ENCODE measurements at regions not wholly inside any gene's neighbourhood (a gene's known extent, or its start where the extent isn't known, plus 50 kb on each side); places are given as distances from the start of the nearest gene placed in this dataset.

- H2AFZ ChIP-seq (ENCODE audit: low read length), result no peak overlapping the region
- no peak overlapping the region for H3K4me3 ChIP-seq (ENCODE audit: low read depth, low read length, poor library complexity, severe bottlenecking)
- H3K9me2 ChIP-seq (ENCODE audit: insufficient read depth, low read length), result no peaks in the 10 kb centered on the region
- no peak for DNase-seq (ENCODE audit: low spot score)
- intact Hi-C loops (cut with micrococcal nuclease; ENCODE audit: unreplicated experiment), result no loop called here
- no peaks in the 10 kb centered on the region for H3K36me3 ChIP-seq (ENCODE audit: insufficient read depth, low read length)
- BruUV-seq (replicated peaks), result no TSS peak
- no peaks in the 10 kb centered on the region for H3K79me2 ChIP-seq (ENCODE audit: insufficient read depth, low read depth, low read length)
- no peak overlapping the region for H3K27ac ChIP-seq (ENCODE audit: low read depth, low read length, poor library complexity, severe bottlenecking)
- no peaks in the 10 kb centered on the region for H3K9me3 ChIP-seq (ENCODE audit: low read length)
- ChIA-PET CTCF (ENCODE audit: unreplicated experiment) (no interaction called here), POLR2A (no interaction called here)
- H4K20me1 ChIP-seq (ENCODE audit: insufficient read depth, low read length), result no peaks in the 10 kb centered on the region
- no peaks in the 10 kb centered on the region for H3K4me1 ChIP-seq (ENCODE audit: insufficient read depth, low read length, poor library complexity, severe bottlenecking)
- H3K4me2 ChIP-seq (ENCODE audit: low read length), result no peak overlapping the region
- TF ChIP-seq CTCF (conservative IDR thresholded peaks at IDR 0.05; ENCODE audit: low read length) (no peak), EZH2phosphoT487 (IDR thresholded peaks at IDR 0.05; ENCODE audit: borderline replicate concordance, low read depth, low read length) (no peak)
Observed at GRCh38 chr5:27412384-27412783, 374.0 kb upstream of the CDH9 start.

- Histone ChIP-seq H3K4me3 (ENCODE audit: low read depth, low read length, poor library complexity, severe bottlenecking) (no peak overlapping the region), H3K4me1 (ENCODE audit: insufficient read depth, low read length, poor library complexity, severe bottlenecking) (no peaks in the 10 kb centered on the region), H3K9me3 (ENCODE audit: low read length) (no peaks in the 10 kb centered on the region), H3K9me2 (ENCODE audit: insufficient read depth, low read length) (no peaks in the 10 kb centered on the region), H3K36me3 (ENCODE audit: insufficient read depth, low read length) (no peaks in the 10 kb centered on the region), H3K79me2 (ENCODE audit: insufficient read depth, low read depth, low read length) (no peaks in the 10 kb centered on the region), H2AFZ (ENCODE audit: low read length) (no peak overlapping the region), H4K20me1 (ENCODE audit: insufficient read depth, low read length) (no peaks in the 10 kb centered on the region), H3K27ac (ENCODE audit: low read depth, low read length, poor library complexity, severe bottlenecking) (no peak overlapping the region), H3K4me2 (ENCODE audit: low read length) (no peak overlapping the region)
- no peak for TF ChIP-seq EZH2phosphoT487 (IDR thresholded peaks at IDR 0.05; ENCODE audit: borderline replicate concordance, low read depth, low read length)
- TF ChIP-seq CTCF (conservative IDR thresholded peaks at IDR 0.05; ENCODE audit: low read length), result no peak
- CTCF ChIA-PET (ENCODE audit: unreplicated experiment), result no interaction called here
- BruUV-seq (replicated peaks), result no TSS peak
- intact Hi-C loops (cut with micrococcal nuclease; ENCODE audit: unreplicated experiment), result no loop called here
- POLR2A ChIA-PET, result no interaction called here
- DNase-seq (ENCODE audit: low spot score), result no peak
Observed at GRCh38 chr5:27406020-27406419, 367.6 kb upstream of the CDH9 start.

GRCh38 chr5:27403243-27403882 is 365.0 kb upstream of the CDH9 start:
- Histone ChIP-seq H4K20me1 (ENCODE audit: insufficient read depth, low read length) (no peaks in the 10 kb centered on the region), H3K79me2 (ENCODE audit: insufficient read depth, low read depth, low read length) (no peaks in the 10 kb centered on the region), H3K4me2 (ENCODE audit: low read length) (no peak overlapping the region), H3K4me3 (ENCODE audit: low read depth, low read length, poor library complexity, severe bottlenecking) (no peak overlapping the region), H3K9me3 (ENCODE audit: low read length) (no peaks in the 10 kb centered on the region), H3K27ac (ENCODE audit: low read depth, low read length, poor library complexity, severe bottlenecking) (no peak overlapping the region), H3K4me1 (ENCODE audit: insufficient read depth, low read length, poor library complexity, severe bottlenecking) (no peaks in the 10 kb centered on the region), H3K9me2 (ENCODE audit: insufficient read depth, low read length) (no peaks in the 10 kb centered on the region), H3K36me3 (ENCODE audit: insufficient read depth, low read length) (no peaks in the 10 kb centered on the region), H2AFZ (ENCODE audit: low read length) (no peak overlapping the region)
- no peak for TF ChIP-seq CTCF (conservative IDR thresholded peaks at IDR 0.05; ENCODE audit: low read length)
- no peak for TF ChIP-seq EZH2phosphoT487 (IDR thresholded peaks at IDR 0.05; ENCODE audit: borderline replicate concordance, low read depth, low read length)
- intact Hi-C loops (cut with micrococcal nuclease; ENCODE audit: unreplicated experiment), result no loop called here
- POLR2A ChIA-PET, result interaction anchor here (0.7 kb wide), 1 partner anchor 589 kb away, joined by 3 read pairs; no protein-coding TSS in a partner anchor
- CTCF ChIA-PET (ENCODE audit: unreplicated experiment), result no interaction called here
- BruUV-seq (replicated peaks), result no TSS peak
- DNase-seq (ENCODE audit: low spot score), result no peak

Data from OCI-LY7 (cell line).